ENCODE measurements at regions not wholly inside any gene's neighbourhood (a gene's known extent, or its start where the extent isn't known, plus 50 kb on each side); places are given as distances from the start of the nearest gene placed in this dataset.
"Not testable (repeated sequence)": the region's sequence is repeated elsewhere in the genome, so short reads cannot be mapped to it uniquely, and the experiment has no call there.

DNA sequence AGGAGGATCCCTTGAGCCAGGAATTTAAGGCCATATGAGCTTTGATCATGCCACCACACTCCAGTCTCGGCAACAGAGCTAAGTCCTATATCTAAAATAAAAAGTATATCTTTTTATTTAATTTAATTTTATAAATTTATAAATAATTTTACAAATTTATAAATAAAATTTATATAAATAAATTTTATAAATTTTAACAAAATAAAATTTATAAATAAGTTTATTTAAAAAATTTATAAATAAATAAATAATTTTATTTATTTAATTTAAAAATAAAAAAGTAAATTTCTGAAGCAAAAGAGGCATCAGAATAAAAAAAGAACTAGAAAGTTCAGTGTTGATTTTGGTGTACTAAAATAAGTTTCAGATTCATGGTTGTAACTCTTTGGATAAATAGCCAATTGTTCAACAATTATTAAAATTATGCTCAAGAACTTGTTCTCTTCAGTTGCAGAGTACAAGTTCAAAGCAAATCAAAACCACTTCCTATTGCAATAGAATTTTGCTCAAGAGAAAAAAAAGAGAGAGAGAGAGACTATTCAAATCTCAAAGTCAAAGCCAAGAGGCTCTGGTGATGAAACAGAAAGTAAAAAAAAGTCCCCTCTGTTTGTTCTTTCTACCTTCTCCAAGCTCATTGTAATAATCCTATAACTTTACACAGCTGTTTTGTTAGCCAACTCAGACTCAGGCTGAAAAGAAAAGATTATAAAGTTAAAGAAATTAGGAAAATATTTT is 547.5 kb upstream of the ADGRB3 start:
- in situ Hi-C loops (cut with HindIII; ENCODE audit: low sequenced_read_pairs), result no loop called here

DNA sequence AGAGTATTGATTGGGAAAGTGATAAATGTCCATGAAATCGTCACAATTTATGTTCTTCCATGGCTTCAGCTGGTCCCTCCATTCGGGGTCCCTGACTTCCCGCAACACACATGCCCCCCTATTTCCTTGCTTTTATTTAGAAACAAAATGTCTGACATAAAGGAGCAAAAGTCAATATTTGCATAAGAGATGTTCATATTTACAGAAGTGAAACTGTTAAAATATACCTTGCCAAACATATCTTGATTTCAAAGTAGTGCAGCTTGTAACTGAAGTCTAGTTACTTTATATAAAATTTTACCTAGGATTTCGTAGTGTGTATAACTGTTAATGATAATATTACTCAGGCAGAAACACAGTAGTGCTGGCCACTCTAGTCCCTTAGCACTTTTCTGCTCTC is 548.9 kb upstream of the ADGRB3 start:
- DNase-seq (ENCODE audit: low spot score), result no peak
- in situ Hi-C loops (cut with HindIII; ENCODE audit: low sequenced_read_pairs), result no loop called here

More for the DNA sequence above, 547.5 kb upstream of the ADGRB3 start:
- no peak for DNase-seq (ENCODE audit: low spot score)

DNA sequence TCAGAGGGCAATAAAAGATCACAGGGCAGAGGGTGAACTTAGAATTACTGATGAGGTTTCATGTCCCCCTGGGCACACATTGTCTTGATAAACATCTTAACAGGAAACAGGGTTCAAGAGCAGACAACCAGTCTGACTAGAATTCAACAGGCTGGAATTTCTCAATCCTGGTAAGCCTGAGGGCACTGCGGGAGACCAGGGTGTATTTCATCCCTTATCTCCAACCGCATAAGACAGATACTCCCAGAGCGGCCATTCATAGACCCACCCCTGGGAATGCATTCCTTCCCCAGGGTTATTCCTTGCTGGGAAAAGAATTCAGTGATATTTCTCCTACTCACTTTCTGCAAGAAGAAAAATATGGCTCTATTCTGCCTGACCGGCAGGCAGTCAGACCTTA is 549.5 kb upstream of the ADGRB3 start:
- DNase-seq (ENCODE audit: low spot score); in situ Hi-C loops (cut with HindIII; ENCODE audit: low sequenced_read_pairs): not testable (repeated sequence)

- in situ Hi-C loops (cut with HindIII; ENCODE audit: low sequenced_read_pairs), result no loop called here
- no peak for DNase-seq (ENCODE audit: low spot score)
Measured at GRCh38 chr6:68082086-68082485, 553.0 kb upstream of the ADGRB3 start.

- in situ Hi-C loops (cut with HindIII; ENCODE audit: low sequenced_read_pairs), result no loop called here
Measured at GRCh38 chr6:68080074-68080473, 555.0 kb upstream of the ADGRB3 start.

DNA sequence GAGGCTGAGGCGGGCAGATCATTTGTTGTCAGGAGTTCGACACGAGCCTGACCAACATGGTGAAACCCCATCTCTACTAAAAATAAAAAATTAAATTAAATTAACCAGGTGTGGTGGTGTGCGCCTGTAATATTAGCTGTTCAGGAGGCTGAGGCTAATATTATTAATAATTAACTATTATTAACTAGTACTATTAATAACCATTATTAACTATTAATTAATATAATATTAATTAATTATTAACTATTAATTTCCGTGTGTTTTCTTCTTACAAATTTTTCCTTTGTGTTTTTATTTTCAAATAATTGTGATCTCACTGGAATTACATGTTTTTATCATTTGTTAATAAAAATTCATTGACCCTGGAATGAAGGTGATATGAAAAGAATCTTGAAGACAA is 557.4 kb upstream of the ADGRB3 start:
- in situ Hi-C loops (cut with HindIII; ENCODE audit: low sequenced_read_pairs), result no loop called here
- no peak for DNase-seq (ENCODE audit: low spot score)

More at GRCh38 chr6:68080074-68080473, 555.0 kb upstream of the ADGRB3 start:
- no peak for DNase-seq (ENCODE audit: low spot score)

DNA sequence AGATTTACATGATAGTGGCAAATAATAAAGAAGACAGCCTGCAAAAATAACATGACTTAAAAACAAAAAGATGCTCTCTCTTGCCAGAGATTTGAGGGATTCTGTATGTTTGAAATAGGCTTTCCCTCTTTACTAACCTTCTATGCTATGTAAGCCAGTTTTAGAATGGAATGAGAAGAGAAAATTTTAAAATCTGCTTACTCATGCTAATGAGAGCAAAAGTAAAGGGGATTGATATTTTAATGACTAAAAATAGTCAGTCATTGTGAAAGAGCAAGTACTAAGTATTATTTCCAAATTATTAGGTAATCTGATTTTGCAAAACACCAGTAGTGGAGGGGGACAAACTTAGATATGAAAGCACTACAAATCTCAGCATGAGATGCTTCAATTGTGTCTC is 563.3 kb upstream of the ADGRB3 start:
- in situ Hi-C loops (cut with HindIII; ENCODE audit: low sequenced_read_pairs), result no loop called here
- no peak for DNase-seq (ENCODE audit: low spot score)

GRCh38 chr6:68069921-68070710 is 565.0 kb upstream of the ADGRB3 start:
- no peak for DNase-seq (ENCODE audit: low spot score)

DNA sequence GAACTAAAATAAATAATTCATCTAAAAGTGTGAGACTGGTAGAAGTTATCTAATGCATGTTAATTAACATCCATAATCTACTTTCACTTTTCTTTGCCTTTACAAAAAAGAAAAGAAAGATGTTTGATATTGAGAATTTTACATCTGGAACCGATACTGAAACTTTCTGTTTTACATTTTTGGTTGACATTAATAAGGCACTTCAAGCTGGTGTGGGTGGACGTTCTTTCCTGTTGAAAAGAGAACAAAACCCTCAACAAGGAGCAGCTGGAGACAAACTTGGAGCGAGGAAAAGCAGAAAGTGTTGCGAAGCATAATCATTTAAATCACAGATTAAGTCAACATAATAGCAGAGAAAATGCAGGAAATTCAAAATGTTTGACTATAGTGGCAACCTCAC is 575.2 kb upstream of the ADGRB3 start:
- in situ Hi-C loops (cut with HindIII; ENCODE audit: low sequenced_read_pairs), result no loop called here
- no peak for DNase-seq (ENCODE audit: low spot score)

More at GRCh38 chr6:68069921-68070710, 565.0 kb upstream of the ADGRB3 start:
- in situ Hi-C loops (cut with HindIII; ENCODE audit: low sequenced_read_pairs), result no loop called here

GRCh38 chr6:68059261-68059660 is 575.8 kb upstream of the ADGRB3 start:
- in situ Hi-C loops (cut with HindIII; ENCODE audit: low sequenced_read_pairs), result no loop called here
- DNase-seq (ENCODE audit: low spot score), result no peak

DNA sequence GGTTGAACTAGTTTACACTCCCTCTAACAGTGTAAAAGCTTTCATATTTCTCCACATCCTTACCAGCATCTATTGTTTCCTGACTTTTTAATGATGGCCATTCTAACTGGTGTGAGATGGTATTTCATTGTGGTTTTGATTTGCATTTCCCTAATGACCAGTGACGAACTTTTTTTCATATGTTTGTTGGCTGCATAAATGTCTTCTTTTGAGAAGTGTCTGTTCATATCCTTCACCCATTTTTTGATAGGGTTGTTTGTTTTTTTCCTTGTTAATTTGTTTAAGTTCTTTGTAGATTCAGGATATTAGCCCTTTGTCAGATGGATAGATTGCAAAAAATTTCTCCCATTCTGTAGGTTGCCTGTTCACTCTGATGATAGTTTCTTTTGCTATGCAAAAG is 578.5 kb upstream of the ADGRB3 start:
- in situ Hi-C loops (cut with HindIII; ENCODE audit: low sequenced_read_pairs); DNase-seq (ENCODE audit: low spot score): not testable (repeated sequence)

- DNase-seq (ENCODE audit: low spot score), result no peak
- in situ Hi-C loops (cut with HindIII; ENCODE audit: low sequenced_read_pairs), result no loop called here
Measured at GRCh38 chr6:68054756-68055155, 580.3 kb upstream of the ADGRB3 start.

DNA sequence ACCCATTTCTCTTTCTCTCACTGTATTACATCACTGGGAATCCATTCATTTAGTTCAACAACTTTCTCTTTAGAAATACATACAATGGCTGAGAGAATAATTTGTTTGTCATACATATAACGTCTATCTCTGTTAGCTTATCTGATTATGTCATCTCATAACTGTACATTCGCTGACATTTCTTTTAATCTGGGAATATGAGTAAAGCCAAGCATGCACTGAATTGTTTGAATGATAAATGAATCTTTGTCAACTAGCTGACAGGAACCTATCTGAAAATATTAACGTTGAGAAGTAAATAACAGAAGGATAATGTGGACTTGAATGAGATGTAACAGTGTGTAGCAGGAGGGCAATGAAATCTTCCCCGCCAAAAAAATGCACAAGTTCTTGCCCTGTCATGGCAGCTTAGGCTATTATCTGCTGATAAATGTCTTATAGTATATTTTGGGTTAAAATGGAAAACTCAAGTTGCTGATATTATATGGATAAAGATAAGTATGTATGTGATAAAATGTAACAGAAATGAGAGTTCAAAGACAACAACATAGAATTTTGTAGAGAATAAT is 581.2 kb upstream of the ADGRB3 start:
- in situ Hi-C loops (cut with HindIII; ENCODE audit: low sequenced_read_pairs), result no loop called here
- DNase-seq (ENCODE audit: low spot score), result no peak

DNA sequence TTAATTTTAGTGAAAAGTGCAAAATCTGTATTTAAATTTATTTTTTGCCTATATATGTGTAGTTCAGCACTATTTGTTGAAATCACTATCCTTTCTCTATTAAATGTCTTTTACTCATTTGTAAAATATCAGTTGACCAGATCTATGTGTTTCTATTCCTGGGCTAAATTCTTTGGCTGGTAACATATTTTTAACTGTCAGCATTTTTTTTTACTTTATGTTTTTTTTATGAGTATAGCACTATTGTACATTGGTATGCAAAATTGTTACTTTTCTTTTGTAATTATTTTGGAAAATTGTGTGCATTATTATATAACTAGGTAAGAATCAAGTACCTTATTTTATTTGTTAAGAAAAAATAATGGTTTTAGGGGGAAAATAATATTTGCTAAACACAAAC is 582.8 kb upstream of the ADGRB3 start:
- no peak for DNase-seq (ENCODE audit: low spot score)
- in situ Hi-C loops (cut with HindIII; ENCODE audit: low sequenced_read_pairs), result no loop called here

DNA sequence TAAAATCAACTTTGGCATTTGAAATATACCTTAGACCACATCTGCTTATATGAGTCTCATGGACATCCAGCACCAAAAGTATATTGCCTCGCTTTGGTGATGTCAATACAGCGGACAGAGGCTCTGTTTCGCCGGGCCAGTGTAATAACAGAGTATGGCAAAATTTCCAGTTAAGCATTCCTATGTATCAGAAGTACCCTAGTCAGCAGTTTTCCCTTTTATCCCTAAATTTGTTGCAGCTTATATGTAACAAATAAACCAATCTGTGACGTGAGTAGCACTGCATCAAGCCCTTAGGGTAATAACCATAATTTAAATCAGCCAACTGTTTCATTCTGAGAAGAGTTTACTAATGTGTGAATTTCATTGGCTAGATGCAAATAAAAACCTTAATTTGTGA is 585.5 kb upstream of the ADGRB3 start:
- no peak for DNase-seq (ENCODE audit: low spot score)
- in situ Hi-C loops (cut with HindIII; ENCODE audit: low sequenced_read_pairs), result no loop called here

DNA sequence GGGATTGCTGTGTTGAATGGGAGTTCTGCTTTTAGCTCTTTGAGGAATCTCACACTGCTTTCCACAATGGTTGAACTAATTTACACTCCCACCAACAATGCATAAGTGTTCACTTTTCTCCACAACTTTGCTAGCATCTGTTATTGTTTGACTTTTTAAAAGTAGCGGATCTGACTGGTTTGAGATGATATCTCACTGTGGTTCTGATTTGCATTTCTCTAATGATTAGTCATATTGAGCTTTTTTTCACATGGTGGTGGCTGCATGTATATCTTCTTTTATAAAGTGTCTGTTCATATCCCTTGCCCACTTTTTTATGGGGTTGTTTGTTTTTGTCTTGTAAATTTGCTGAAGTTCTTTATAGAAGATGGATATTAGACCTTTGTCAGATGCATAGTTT is 588.3 kb upstream of the ADGRB3 start:
- no peak for DNase-seq (ENCODE audit: low spot score)
- in situ Hi-C loops (cut with HindIII; ENCODE audit: low sequenced_read_pairs), result no loop called here

GRCh38 chr6:68046302-68046701 is 588.8 kb upstream of the ADGRB3 start:
- in situ Hi-C loops (cut with HindIII; ENCODE audit: low sequenced_read_pairs), result no loop called here
- DNase-seq (ENCODE audit: low spot score), result no peak

GRCh38 chr6:68045193-68045592 is 589.9 kb upstream of the ADGRB3 start:
- no peak for DNase-seq (ENCODE audit: low spot score)
- in situ Hi-C loops (cut with HindIII; ENCODE audit: low sequenced_read_pairs), result no loop called here

GRCh38 chr6:68044264-68044663 is 590.8 kb upstream of the ADGRB3 start:
- in situ Hi-C loops (cut with HindIII; ENCODE audit: low sequenced_read_pairs), result no loop called here
- no peak for DNase-seq (ENCODE audit: low spot score)

- in situ Hi-C loops (cut with HindIII; ENCODE audit: low sequenced_read_pairs), result no loop called here
- no peak for DNase-seq (ENCODE audit: low spot score)
Measured at GRCh38 chr6:68043122-68043398, 592.0 kb upstream of the ADGRB3 start.

Measured in G401 (cell line).